ENCODE measurements at regions not wholly inside any gene's neighbourhood (a gene's known extent, or its start where the extent isn't known, plus 50 kb on each side); places are given as distances from the start of the nearest gene placed in this dataset.
"Not testable (repeated sequence)": the region's sequence is repeated elsewhere in the genome, so short reads cannot be mapped to it uniquely, and the experiment has no call there.

DNA sequence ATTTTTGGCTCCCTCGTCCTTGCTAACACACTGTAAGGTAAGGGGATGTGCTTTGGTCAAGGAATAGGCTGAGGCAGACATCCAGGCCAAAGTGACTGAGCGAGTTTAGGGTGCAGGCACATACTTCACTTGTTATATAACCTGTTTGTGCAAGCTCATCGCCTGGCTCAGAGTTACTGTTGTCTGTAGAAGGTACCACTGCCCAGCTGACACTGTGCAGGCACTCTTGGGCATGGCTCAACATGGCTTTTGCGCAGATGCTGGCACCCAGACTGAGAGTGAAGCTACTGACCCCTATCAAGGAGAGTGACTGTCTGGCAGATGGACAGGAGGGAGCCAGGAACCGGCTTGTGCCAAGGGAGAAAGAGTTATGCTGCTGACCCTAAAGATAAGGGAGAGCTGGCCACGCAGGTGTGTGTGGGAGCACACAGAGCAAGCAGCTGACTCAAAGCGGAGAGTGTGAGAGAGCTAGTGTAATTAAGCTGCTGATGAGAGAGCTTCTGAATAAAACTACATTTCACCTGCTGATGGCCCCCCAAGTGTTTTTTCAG lies 307.3 kb upstream of the USP24 start:
- DNase-seq, result no peak
- Mint-ChIP-seq H3K36me3 (ENCODE audit: low read depth) (no peaks in the 10 kb centered on the region), H3K27ac (no peak overlapping the region), H3K9me3 (ENCODE audit: insufficient read depth) (no peaks in the 10 kb centered on the region), H3K27me3 (ENCODE audit: low read depth) (peaks cover 7% of the 10 kb centered on the region), H3K4me3 (no peak overlapping the region), H3K4me1 (ENCODE audit: low read depth) (no peaks in the 10 kb centered on the region)
- ChIA-PET POLR2A (no interaction called here), CTCF (no interaction called here)
- ATAC-seq, result no peak

DNA sequence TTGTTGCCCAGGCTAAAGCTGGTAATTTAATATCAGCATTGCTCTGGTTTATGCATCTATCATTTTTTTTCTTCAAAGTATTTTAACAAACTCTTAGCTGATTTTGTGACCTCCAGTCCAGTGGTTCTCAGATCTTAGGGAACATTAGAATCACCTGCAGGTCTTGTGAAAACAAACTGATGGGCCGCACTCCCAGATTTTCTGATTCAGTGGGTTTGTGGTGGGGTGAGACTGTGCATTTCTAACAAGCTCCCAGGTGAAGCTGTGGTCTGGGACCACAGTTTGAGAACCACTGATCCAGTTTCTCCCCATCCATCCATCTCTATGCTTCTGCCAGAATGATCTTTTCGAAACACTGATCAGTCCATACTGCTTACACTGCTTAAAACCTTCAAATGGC lies 305.7 kb upstream of the USP24 start:
- no peak for DNase-seq

DNA sequence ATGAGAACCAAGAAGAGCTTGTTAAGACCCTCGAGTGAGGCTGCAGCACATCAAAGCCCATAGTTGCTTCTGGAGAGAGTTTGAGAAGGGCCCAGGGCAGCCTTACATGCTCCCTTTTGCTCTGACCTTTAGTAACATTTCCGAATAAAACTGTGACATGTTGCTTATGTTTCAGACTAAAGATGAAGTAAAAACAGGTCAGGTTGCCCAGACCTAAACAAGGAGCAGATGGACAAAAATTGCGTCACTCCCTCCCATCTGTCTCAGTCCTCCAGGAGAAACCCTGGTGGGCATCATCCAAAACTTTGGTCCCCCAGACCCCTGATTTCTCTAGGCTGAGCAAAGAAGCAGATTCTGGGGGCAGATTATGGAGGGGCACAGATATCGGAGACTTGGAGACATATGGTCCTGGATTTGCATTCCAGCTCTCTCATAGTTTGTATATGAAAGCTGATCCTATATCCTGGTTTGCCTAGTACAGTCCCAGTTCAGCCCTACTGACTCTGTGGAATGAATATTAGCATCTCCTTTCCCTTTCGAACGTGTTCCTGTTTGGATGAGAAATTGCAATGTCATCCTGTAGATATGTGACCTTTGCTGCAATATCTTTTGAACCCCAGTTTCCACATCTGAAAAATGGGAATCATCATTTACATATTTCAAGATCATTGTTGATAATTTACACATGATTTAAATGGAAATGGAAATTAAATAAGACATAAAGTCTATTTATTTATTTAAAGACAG lies 304.9 kb upstream of the USP24 start:
- ATAC-seq (no peak), DNase-seq (no peak)
- no peak overlapping the region for H3K4me3 Mint-ChIP-seq
- ChIA-PET CTCF (no interaction called here), POLR2A (no interaction called here)
- no peaks in the 10 kb centered on the region for H3K4me1 Mint-ChIP-seq (ENCODE audit: low read depth)
- H3K27me3 Mint-ChIP-seq (ENCODE audit: low read depth), result peaks cover 8% of the 10 kb centered on the region
- no peaks in the 10 kb centered on the region for H3K9me3 Mint-ChIP-seq (ENCODE audit: insufficient read depth)
- H3K27ac Mint-ChIP-seq, result no peak overlapping the region
- no peaks in the 10 kb centered on the region for H3K36me3 Mint-ChIP-seq (ENCODE audit: low read depth)

More for the DNA sequence above, 305.7 kb upstream of the USP24 start:
- no peaks in the 10 kb centered on the region for H3K36me3 Mint-ChIP-seq (ENCODE audit: low read depth)
- no peaks in the 10 kb centered on the region for H3K4me1 Mint-ChIP-seq (ENCODE audit: low read depth)
- ATAC-seq, result no peak
- ChIA-PET POLR2A (no interaction called here), CTCF (no interaction called here)
- H3K9me3 Mint-ChIP-seq (ENCODE audit: insufficient read depth), result no peaks in the 10 kb centered on the region
- no peak overlapping the region for H3K27ac Mint-ChIP-seq
- H3K4me3 Mint-ChIP-seq, result no peak overlapping the region
- peaks cover 8% of the 10 kb centered on the region for H3K27me3 Mint-ChIP-seq (ENCODE audit: low read depth)

DNA sequence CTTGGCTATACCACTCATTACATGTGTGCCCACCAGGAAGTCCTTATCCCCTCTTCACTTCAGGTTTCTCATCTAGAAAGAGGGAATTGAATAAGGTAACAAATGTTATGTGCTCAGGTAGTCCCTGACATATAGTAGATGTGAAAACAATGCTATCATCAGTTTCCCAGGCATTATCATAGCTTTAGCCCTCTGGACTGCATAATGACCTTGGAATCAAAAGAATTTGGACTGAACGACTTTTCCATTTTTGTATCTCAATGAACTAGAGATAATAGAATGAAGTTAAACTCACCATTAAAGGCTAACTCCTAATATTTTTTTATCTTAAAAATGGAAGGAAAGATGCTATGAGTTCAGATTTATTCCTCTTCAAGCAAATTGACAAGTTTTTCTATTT lies 304.1 kb upstream of the USP24 start:
- Mint-ChIP-seq H3K4me3 (no peak overlapping the region), H3K4me1 (ENCODE audit: low read depth) (no peaks in the 10 kb centered on the region), H3K27ac (no peak overlapping the region), H3K27me3 (ENCODE audit: low read depth) (peaks cover 8% of the 10 kb centered on the region), H3K9me3 (ENCODE audit: insufficient read depth) (no peaks in the 10 kb centered on the region), H3K36me3 (ENCODE audit: low read depth) (no peaks in the 10 kb centered on the region)
- no peak for DNase-seq
- ChIA-PET POLR2A (no interaction called here), CTCF (no interaction called here)
- ATAC-seq, result no peak

DNA sequence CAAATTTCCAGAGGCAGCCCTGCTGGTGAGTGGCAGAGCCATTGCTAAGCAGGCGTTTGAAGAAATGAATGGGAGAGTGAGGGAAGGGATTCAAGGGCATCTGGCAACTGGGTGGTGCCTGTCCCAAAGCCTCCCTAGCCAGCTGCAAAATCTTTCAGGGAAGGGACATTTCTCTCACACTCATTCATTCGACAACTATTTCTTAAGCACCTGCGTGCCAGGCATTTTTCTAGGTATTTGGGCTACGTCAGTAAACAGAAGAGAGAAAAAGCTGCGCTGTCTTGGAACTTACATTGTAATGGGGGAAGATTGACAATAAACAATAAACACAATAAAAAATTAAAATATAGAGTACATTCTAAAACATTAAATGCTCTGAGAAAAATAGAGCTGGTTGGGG lies 301.9 kb upstream of the USP24 start:
- H3K4me3 Mint-ChIP-seq, result no peak overlapping the region
- peaks cover 8% of the 10 kb centered on the region for H3K27me3 Mint-ChIP-seq (ENCODE audit: low read depth)
- H3K27ac Mint-ChIP-seq, result no peak overlapping the region
- no peak for DNase-seq
- no peaks in the 10 kb centered on the region for H3K36me3 Mint-ChIP-seq (ENCODE audit: low read depth)
- ChIA-PET CTCF (no interaction called here), POLR2A (no interaction called here)
- H3K9me3 Mint-ChIP-seq (ENCODE audit: insufficient read depth), result no peaks in the 10 kb centered on the region
- no peaks in the 10 kb centered on the region for H3K4me1 Mint-ChIP-seq (ENCODE audit: low read depth)
- no peak for ATAC-seq

DNA sequence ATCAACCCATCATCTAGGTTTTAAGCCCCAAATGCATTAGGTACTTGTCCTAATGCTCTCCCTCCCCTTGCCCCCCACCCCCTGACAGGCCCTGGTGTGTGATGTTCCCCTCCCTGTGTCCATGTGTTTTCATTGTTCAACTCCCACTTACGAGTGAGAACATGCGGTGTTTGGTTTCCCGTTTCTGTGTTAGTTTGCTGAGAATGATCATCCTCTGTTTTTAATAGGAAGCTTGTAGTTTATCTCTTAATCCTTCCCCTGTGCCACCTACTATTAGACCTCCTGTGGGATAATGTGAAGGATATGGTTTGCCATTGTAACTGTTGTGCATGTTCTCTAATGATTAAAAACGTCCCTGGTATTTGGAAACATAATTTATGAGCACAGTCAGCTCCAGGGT lies 299.4 kb upstream of the USP24 start:
- H3K27ac Mint-ChIP-seq; POLR2A ChIA-PET; H3K4me3 Mint-ChIP-seq; H3K9me3 Mint-ChIP-seq (ENCODE audit: insufficient read depth); H3K27me3 Mint-ChIP-seq (ENCODE audit: low read depth); H3K4me1 Mint-ChIP-seq (ENCODE audit: low read depth); ATAC-seq; DNase-seq; H3K36me3 Mint-ChIP-seq (ENCODE audit: low read depth): not testable (repeated sequence)
- CTCF ChIA-PET, result interaction anchor here (1.2 kb wide), 1 partner anchor 1070 kb away, joined by 3 read pairs; no protein-coding TSS in a partner anchor

DNA sequence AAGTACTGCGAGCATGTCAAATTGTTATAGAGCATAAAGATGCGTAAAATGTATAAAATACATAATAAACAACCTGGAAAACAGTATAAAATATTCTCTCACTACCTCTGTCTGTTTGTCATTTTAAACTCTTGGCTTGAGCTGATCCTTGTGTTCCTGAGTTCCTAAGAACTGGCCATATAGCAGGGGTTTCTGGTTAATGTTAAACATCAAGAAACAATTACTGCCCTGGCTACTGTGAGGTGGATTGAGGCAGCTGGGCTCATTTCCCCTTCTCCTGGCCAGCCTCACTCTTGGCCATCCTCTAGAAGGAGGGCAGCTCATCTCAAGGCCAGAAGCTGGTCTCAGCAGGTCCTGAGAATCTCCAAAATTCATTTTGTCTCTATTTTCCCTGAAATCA lies 297.3 kb upstream of the USP24 start:
- Mint-ChIP-seq H3K4me1 (ENCODE audit: low read depth) (no peaks in the 10 kb centered on the region), H3K4me3 (no peak overlapping the region), H3K36me3 (ENCODE audit: low read depth) (no peaks in the 10 kb centered on the region), H3K27me3 (ENCODE audit: low read depth) (peaks cover 1% of the 10 kb centered on the region), H3K9me3 (ENCODE audit: insufficient read depth) (no peaks in the 10 kb centered on the region), H3K27ac (no peak overlapping the region)
- no peak for DNase-seq
- ChIA-PET POLR2A (no interaction called here), CTCF (no interaction called here)
- no peak for ATAC-seq

DNA sequence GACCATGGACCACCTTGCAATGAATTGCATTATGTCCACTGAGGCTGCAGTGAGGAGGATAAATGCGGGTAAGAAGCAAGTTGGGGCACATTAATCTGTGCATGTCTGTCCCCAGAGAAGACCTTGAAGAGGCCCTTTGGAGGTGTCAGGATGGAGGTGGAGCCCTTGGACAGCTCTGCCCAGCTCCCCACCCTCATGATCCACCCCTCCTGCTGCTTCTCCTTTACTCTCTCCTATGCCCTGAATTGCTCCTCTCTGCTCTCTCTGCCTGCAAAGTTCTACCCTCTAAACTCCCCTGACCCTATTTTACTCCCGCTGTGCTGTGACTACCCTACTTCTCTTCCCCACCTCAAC lies 292.4 kb upstream of the USP24 start:
- Mint-ChIP-seq H3K36me3 (ENCODE audit: low read depth) (no peaks in the 10 kb centered on the region), H3K9me3 (ENCODE audit: insufficient read depth) (no peaks in the 10 kb centered on the region), H3K27me3 (ENCODE audit: low read depth) (peaks cover 6% of the 10 kb centered on the region), H3K4me3 (no peak overlapping the region), H3K27ac (no peak overlapping the region), H3K4me1 (ENCODE audit: low read depth) (no peaks in the 10 kb centered on the region)
- CTCF ChIA-PET, result no interaction called here
- POLR2A ChIA-PET, result no interaction called here
- DNase-seq, result no peak
- ATAC-seq, result no peak

DNA sequence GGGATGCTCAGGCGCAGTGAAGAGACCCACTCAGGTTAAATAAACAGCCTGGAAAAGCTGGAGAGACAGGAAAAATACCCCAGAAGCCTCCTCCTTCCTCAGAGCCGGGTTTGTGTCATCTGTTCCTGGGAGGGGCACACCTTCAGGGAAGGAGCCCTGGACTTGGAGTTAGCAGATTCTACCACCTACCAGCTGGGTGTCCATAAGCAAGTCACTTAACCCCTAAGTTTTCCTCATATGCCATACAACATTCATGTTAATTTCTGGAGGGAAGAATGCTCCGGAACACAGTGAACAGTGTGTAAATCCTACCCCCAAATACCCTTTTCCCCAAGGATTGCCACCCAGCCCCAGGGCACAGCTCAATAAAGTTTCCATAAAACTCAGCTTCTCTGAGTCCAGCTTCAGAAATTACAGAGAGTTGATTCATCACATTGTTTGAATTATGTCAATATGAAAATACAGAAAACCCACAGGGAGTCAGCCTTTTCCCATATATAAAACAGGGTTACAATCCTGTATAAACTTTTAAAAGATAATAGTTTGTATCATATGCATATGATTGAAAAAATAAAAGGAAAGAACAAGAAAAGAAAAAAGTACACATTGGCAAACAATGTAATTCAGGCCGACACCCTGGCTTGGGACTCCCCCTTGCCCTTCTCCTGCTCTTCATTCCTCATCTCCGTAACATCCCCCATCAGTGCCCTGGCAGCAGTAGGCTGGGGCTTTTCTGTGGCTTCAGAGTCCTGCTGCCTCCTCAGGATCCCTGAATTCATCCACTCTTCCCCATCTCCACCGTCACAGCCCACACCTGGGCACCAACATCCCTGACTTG lies 291.8 kb upstream of the USP24 start:
- H3K9me3 Mint-ChIP-seq (ENCODE audit: insufficient read depth), result no peaks in the 10 kb centered on the region
- no peak overlapping the region for H3K4me3 Mint-ChIP-seq
- no peaks in the 10 kb centered on the region for H3K4me1 Mint-ChIP-seq (ENCODE audit: low read depth)
- DNase-seq, result no peak
- POLR2A ChIA-PET, result no interaction called here
- ATAC-seq, result no peak
- H3K36me3 Mint-ChIP-seq (ENCODE audit: low read depth), result no peaks in the 10 kb centered on the region
- peaks cover 6% of the 10 kb centered on the region for H3K27me3 Mint-ChIP-seq (ENCODE audit: low read depth)
- CTCF ChIA-PET, result no interaction called here
- H3K27ac Mint-ChIP-seq, result no peak overlapping the region

DNA sequence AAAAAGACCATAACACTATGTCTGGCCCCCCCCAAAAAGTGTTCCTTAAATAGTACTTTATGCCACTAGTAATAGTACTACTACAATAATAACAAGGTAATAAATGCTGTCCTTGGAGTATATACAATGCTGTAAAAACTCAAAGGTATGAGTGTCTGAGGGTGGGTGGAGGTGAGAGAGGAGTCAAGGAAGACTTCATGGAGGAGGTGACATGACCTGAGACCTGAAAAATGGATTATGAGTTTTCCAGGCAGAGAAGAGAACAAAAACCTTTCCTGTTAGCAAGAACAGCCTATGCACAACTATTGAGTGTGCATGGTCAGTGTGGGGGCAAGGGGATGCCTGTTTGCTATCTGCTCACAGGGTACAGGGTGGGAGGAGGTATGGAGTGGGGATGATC lies 290.2 kb upstream of the USP24 start:
- no peak overlapping the region for H3K4me3 Mint-ChIP-seq
- H3K27me3 Mint-ChIP-seq (ENCODE audit: low read depth), result peaks cover 6% of the 10 kb centered on the region
- ChIA-PET CTCF (no interaction called here), POLR2A (no interaction called here)
- no peaks in the 10 kb centered on the region for H3K9me3 Mint-ChIP-seq (ENCODE audit: insufficient read depth)
- H3K4me1 Mint-ChIP-seq (ENCODE audit: low read depth), result no peaks in the 10 kb centered on the region
- no peak for ATAC-seq
- DNase-seq, result no peak
- no peaks in the 10 kb centered on the region for H3K36me3 Mint-ChIP-seq (ENCODE audit: low read depth)
- no peak overlapping the region for H3K27ac Mint-ChIP-seq

DNA sequence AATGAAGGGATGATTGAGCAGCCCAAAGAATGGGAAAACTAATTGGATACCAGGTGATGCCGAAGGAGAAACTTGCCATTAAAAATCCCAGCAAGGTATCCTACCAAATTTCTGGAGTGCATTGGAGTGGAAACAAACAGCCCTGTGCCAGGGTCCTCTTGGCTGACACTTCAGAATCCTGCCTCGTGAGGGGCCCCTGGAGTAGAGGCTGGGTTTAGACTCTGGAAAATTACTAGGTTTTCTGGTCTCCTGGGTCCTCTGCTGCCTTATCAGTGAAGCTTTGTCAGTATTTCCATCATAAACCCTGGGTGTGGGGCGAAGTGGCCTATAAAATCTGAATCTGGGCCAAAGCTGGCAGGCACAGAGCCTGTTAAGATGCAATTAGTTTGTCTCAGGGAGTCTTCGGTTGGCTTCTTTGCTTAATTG lies 289.2 kb upstream of the USP24 start:
- no peaks in the 10 kb centered on the region for H3K4me1 Mint-ChIP-seq (ENCODE audit: low read depth)
- no peaks in the 10 kb centered on the region for H3K36me3 Mint-ChIP-seq (ENCODE audit: low read depth)
- H3K27me3 Mint-ChIP-seq (ENCODE audit: low read depth), result peaks cover 6% of the 10 kb centered on the region
- ChIA-PET CTCF (no interaction called here), POLR2A (no interaction called here)
- no peaks in the 10 kb centered on the region for H3K9me3 Mint-ChIP-seq (ENCODE audit: insufficient read depth)
- no peak overlapping the region for H3K27ac Mint-ChIP-seq
- ATAC-seq, result no peak
- no peak for DNase-seq
- no peak overlapping the region for H3K4me3 Mint-ChIP-seq

DNA sequence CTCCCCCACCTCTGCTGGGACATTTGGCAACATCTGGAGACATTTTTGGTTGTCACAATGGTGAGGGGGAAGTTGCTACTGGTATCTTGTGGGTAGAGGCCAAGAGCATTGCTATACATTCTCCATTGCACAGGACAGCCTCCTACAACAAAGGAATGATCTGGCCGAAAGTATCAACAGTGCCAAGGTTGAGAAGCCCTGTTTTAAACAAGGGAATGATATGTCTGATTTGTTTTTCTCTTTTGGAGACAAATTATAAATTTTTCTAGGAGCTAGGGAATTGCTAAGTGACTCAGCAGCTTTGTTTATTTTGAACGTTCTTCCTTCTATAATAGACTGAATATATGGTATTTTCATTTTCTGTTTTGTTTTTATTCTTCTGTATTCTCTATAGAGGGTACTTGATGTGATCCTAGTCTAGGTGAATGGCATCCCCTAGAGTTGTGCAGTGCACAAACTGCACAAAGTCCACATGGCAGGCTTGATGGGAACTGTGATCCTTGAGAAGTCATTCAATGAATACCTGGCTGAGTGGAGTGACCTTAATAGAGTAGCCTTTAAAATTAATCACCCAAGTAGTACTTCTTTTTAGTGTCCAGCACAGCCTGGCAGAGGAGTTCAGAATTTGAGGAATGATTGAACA lies 288.6 kb upstream of the USP24 start:
- Mint-ChIP-seq H3K4me3 (no peak overlapping the region), H3K4me1 (ENCODE audit: low read depth) (no peaks in the 10 kb centered on the region), H3K27ac (no peak overlapping the region), H3K27me3 (ENCODE audit: low read depth) (peaks cover 6% of the 10 kb centered on the region), H3K9me3 (ENCODE audit: insufficient read depth) (no peaks in the 10 kb centered on the region), H3K36me3 (ENCODE audit: low read depth) (no peaks in the 10 kb centered on the region)
- no peak for DNase-seq
- CTCF ChIA-PET, result no interaction called here
- POLR2A ChIA-PET, result no interaction called here
- no peak for ATAC-seq

All from activated CD8-positive, alpha-beta T cell treated with anti-CD3 and anti-CD28 coated beads, Interleukin-2, amount 10 ng/mL, durations not matched to agents 7 days and 5 days (primary cell).